Trophoblast cell (in vitro differentiated cells and primary cell): ENCODE measurements at regions not wholly inside any gene's neighbourhood (a gene's known extent, or its start where the extent isn't known, plus 50 kb on each side); places are given as distances from the start of the nearest gene placed in this dataset.
"Not testable (repeated sequence)": the region's sequence is repeated elsewhere in the genome, so short reads cannot be mapped to it uniquely, and the experiment has no call there.

Experiments used
- DNase-seq, 2 donors: peaks; one replicate each; pipeline ENCODE4 v3.0.0-alpha.2; 2016
- H2AFZ ChIP-seq: 2 replicates; pipeline ENCODE4 v1.6.1; 2013; ENCODE audit warnings: low read length, moderate library complexity, mild to moderate bottlenecking; ENCODE audit not compliant: insufficient read depth, poor library complexity
- H2AK5ac ChIP-seq: 2 replicates; pipeline ENCODE4 v1.6.1; 2013; ENCODE audit warnings: mild to moderate bottlenecking, low read length
- H2BK120ac ChIP-seq: 2 replicates; pipeline ENCODE4 v1.6.1; 2013; ENCODE audit warnings: low read length, mild to moderate bottlenecking, moderate library complexity; ENCODE audit not compliant: insufficient read depth, poor library complexity
- H2BK12ac ChIP-seq: 2 replicates; pipeline ENCODE4 v1.6.1; 2013; ENCODE audit warnings: mild to moderate bottlenecking, low read length, moderate library complexity
- H2BK5ac ChIP-seq: 2 replicates; pipeline ENCODE4 v1.6.1; 2013; ENCODE audit warnings: low read length, low read depth, moderate library complexity, mild to moderate bottlenecking; ENCODE audit not compliant: poor library complexity
- H3K14ac ChIP-seq: 2 replicates; pipeline ENCODE4 v1.6.1; 2013; ENCODE audit warnings: mild to moderate bottlenecking, low read length
- H3K18ac ChIP-seq: 2 replicates; pipeline ENCODE4 v1.6.1; 2013; ENCODE audit warnings: mild to moderate bottlenecking, low read length
- H3K23ac ChIP-seq: 2 replicates; pipeline ENCODE4 v1.6.1; 2013; ENCODE audit warnings: low read length
- H3K27ac ChIP-seq: 2 replicates; pipeline ENCODE4 v1.5.1; 2013; ENCODE audit warnings: low read depth, mild to moderate bottlenecking, inconsistent platforms, low read length, moderate library complexity
- H3K27me3 ChIP-seq: 2 replicates; pipeline ENCODE4 v1.6.1; 2013; ENCODE audit warnings: inconsistent platforms, mild to moderate bottlenecking, low read length, moderate library complexity; ENCODE audit not compliant: insufficient read depth
- H3K36me3 ChIP-seq, 2 experiments: 1 replicate in 1 of 2; 2 replicates in 1 of 2; pipeline ENCODE4 v1.6.1; 2013; ENCODE audit warnings: low read length in 2 of 2, mild to moderate bottlenecking in 2 of 2, moderate library complexity in 1 of 2; ENCODE audit not compliant: insufficient read depth in 2 of 2, control insufficient read depth in 1 of 2
- H3K4ac ChIP-seq: 2 replicates; pipeline ENCODE4 v1.6.1; 2013; ENCODE audit warnings: low read depth, mild to moderate bottlenecking, low read length, moderate library complexity
- H3K4me1 ChIP-seq, 2 experiments: 1 replicate in 1 of 2; 2 replicates in 1 of 2; pipeline ENCODE4 v1.6.1; 2013; ENCODE audit warnings: low read length in 2 of 2, mild to moderate bottlenecking in 2 of 2, moderate library complexity in 1 of 2; ENCODE audit not compliant: insufficient read depth in 2 of 2, control insufficient read depth in 1 of 2
- H3K4me2 ChIP-seq: 2 replicates; pipeline ENCODE4 v1.6.1; 2013; ENCODE audit warnings: inconsistent platforms, mild to moderate bottlenecking, low read length, moderate library complexity
- H3K4me3 ChIP-seq: 2 replicates; pipeline ENCODE4 v1.5.1; 2013; ENCODE audit warnings: mild to moderate bottlenecking, low read depth, low read length, inconsistent platforms
- H3K79me1 ChIP-seq: one replicate; pipeline ENCODE4 v1.6.1; 2013; ENCODE audit warnings: low read length
- H3K79me2 ChIP-seq: 2 replicates; pipeline ENCODE4 v1.6.1; 2013; ENCODE audit warnings: low read length, mild to moderate bottlenecking; ENCODE audit not compliant: control insufficient read depth, insufficient read depth, poor library complexity
- H3K9ac ChIP-seq: 2 replicates; pipeline ENCODE4 v1.6.1; 2013; ENCODE audit warnings: mild to moderate bottlenecking, low read length
- H3K9me3 ChIP-seq: 2 replicates; pipeline ENCODE4 v1.6.1; 2013; ENCODE audit warnings: low read depth, mild to moderate bottlenecking, control low read depth, inconsistent platforms, low read length; ENCODE audit not compliant: insufficient read depth
- H4K12ac ChIP-seq: 2 replicates; pipeline ENCODE4 v1.6.1; 2013; ENCODE audit warnings: low read depth, mild to moderate bottlenecking, low read length, moderate library complexity
- H4K8ac ChIP-seq: 2 replicates; pipeline ENCODE4 v1.6.1; 2013; ENCODE audit warnings: low read depth, mild to moderate bottlenecking, low read length, moderate library complexity
- H4K91ac ChIP-seq: one replicate; pipeline ENCODE4 v1.6.1; 2013; ENCODE audit warnings: low read depth, mild to moderate bottlenecking, low read length, moderate library complexity
- WGBS: extraction: QIAGEN DNeasy Blood & Tissue Kit; methylation state at CpG from one replicate; pipeline ENCODE4 v1.1.7; 2013; ENCODE audit warnings: missing lambda C conversion rate; ENCODE audit not compliant: insufficient read length, insufficient coverage; ENCODE audit errors: extremely low coverage; 5-methylcytosine and 5-hydroxymethylcytosine counted together

DNA sequence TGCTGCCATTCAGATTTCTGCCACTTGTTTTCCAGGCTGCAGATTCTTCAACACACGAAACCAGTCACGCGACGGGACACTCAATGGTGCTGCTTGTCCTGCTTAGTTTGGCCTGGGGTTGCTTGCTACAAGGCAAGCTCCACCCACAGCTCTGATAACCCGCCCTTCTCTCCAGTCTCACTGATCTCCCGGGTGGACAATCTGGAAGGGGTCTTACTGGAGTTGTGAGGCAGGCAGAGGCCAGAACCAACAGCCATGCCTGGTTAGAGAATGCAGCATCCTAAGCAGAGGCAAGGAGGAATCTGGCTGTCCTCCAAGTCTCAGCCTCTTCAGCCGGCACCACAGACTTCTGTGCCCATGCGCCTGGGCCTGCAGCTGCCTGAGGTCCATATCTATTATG lies 119.1 kb downstream of the KCNJ12 start:
- no peak overlapping the region for H3K14ac ChIP-seq

DNA sequence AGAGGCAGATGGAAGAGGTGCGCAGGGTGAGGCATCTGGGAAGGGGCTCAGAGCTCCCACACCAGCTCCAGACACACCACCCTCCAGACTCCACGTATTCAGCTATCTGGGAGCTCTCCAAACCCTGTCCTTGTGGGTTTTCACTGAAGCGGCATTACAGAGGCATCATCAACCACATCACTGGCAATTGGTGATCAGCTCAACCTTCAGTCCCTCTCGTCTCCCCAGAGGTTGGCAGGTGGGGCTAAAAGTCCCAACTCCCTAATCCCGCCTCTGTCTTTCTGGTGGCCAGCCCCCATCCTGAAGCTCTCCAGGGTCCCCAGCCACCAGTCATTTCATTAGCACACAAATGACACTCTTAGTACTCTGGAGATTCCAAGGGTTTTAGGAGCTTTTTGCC lies 123.9 kb downstream of the KCNJ12 start:
- Histone ChIP-seq H2AK5ac (no peak overlapping the region), H3K27me3 (no peaks in the 10 kb centered on the region), H3K9me3 (no peaks in the 10 kb centered on the region), H3K79me2 (no peaks in the 10 kb centered on the region), H3K36me3 (no peaks in the 10 kb centered on the region), H3K14ac (no peak overlapping the region), H2BK120ac (no peak overlapping the region), H3K27ac (no peak overlapping the region), H4K91ac (no peak overlapping the region), H2AFZ (no peak overlapping the region), H3K4ac (no peak overlapping the region), H3K79me1 (no peaks in the 10 kb centered on the region), H2BK12ac (no peak overlapping the region), H4K8ac (no peak overlapping the region), H3K4me2 (no peak overlapping the region), H2BK5ac (no peak overlapping the region), H4K12ac (no peak overlapping the region), H3K4me1 (no peaks in the 10 kb centered on the region), H3K9ac (no peak overlapping the region), H3K18ac (no peak overlapping the region), H3K23ac (no peak overlapping the region), H3K4me3 (no peak overlapping the region)
- WGBS, result no CpG with 5 or more reads among the region's 5 CpGs
- no peak for DNase-seq

More for the DNA sequence above, 119.1 kb downstream of the KCNJ12 start:
- Histone ChIP-seq H3K9me3 (no peaks in the 10 kb centered on the region), H3K18ac (no peak overlapping the region), H2BK5ac (no peak overlapping the region), H3K4me2 (no peak overlapping the region), H3K79me2 (no peaks in the 10 kb centered on the region), H4K8ac (no peak overlapping the region), H4K12ac (no peak overlapping the region), H3K4ac (no peak overlapping the region), H4K91ac (no peak overlapping the region), H2AK5ac (no peak overlapping the region), H3K79me1 (no peaks in the 10 kb centered on the region), H2AFZ (no peak overlapping the region), H3K27ac (no peak overlapping the region), H2BK120ac (no peak overlapping the region), H3K23ac (no peak overlapping the region), H3K9ac (no peak overlapping the region), H3K4me1 (no peaks in the 10 kb centered on the region), H3K4me3 (no peak overlapping the region), H3K27me3 (no peaks in the 10 kb centered on the region), H2BK12ac (no peak overlapping the region), H3K36me3 (no peaks in the 10 kb centered on the region)
- DNase-seq, result no peak
- no CpG with 5 or more reads among the region's 8 CpGs for WGBS

DNA sequence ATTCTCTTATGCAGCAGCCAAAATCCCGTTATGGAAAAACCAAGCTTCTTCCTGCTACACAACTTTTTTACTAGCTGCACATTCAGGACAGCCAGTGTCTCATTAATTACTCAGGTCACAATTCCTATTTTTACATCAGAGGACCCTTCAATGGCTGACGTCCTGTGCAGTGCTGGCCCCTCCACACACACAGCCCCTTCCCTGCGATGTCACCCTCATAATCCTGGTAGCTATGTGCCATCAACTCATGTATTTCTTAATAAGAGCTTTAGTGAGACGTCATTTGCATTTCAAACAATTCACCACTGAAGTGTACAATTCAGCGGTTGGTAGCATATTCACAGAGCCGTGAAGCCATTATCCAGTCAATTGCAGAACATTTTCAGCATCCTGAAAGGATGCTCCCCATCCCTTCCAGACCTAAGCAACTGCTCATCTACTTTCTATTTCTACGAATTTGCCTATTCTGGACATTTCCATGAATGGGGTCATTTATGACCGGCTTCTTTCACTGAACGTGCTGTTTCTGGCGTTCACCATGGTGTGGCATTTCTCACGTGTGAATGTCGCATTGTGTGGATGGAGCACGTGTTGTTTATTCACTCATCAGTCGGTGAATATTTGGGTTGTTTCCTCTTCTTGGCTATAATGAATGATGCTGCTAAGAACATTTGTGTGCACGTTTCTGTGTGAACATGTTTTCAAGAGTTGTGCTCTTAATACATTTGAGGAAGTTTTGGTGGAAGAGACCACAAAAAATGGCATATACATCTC lies 126.0 kb downstream of the KCNJ12 start:
- not testable (repeated sequence) for H3K18ac ChIP-seq, H2AFZ ChIP-seq, H3K4me1 ChIP-seq, H3K23ac ChIP-seq, DNase-seq, H3K27ac ChIP-seq, H4K91ac ChIP-seq, H3K4me3 ChIP-seq, H2BK5ac ChIP-seq, H3K4ac ChIP-seq, H4K8ac ChIP-seq, H2BK120ac ChIP-seq, H3K27me3 ChIP-seq, H4K12ac ChIP-seq, H3K9me3 ChIP-seq, H2BK12ac ChIP-seq, H3K9ac ChIP-seq, H3K4me2 ChIP-seq, H3K79me1 ChIP-seq, H2AK5ac ChIP-seq, H3K14ac ChIP-seq, H3K36me3 ChIP-seq, H3K79me2 ChIP-seq
- no CpG with 5 or more reads among the region's 15 CpGs for WGBS

DNA sequence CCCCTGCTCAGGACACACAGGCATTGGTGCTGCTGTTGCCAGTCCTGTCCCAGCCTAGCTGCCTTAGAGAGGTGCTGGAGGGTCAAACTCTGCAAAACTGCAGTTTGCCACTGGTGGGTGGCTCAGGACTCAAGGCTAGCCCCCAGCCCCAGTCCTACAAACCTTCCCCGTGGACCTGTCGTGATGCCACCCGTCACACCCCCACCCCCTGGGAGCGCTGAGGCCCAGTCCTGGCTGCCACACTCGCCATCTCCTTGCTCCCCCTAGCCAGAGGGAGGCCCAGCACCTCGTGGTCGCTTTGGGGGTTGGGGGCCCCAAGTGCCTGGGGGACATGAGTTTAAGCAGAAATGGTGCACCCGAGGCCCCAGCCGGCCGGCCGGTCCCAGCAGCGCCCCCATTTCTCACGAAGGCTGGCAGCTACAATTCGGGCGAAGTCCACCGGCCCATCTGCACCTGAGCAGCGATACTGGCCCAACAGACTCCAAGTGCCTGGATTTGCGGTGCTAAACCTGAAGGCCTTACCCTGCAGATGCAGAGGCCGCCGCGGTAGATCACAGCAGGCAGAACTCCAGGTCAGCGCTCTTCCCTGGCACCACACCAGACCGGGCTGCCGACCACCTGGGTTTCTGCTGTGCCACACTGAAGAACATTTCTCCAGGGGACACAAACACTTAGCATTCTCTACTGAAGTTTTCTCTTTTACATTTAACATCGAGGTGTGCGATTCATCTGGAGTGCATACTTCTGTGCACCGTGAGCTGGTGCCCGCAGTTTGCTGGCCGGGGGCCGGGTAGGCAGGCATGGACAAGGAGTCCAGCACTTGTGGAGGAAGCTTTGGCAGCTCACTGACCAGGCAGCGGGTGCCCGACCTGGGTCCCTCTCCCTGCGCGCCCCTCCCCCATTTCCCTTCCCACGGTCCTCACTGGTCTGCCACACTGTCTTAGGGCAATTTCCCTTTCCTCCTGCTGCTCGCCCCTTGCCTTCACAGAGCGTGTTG lies 130.0 kb downstream of the KCNJ12 start:
- DNase-seq, result no peak
- WGBS, result no CpG with 5 or more reads among the region's 37 CpGs
- no peak overlapping the region for H2AFZ ChIP-seq

More for the DNA sequence above, 130.0 kb downstream of the KCNJ12 start:
- Histone ChIP-seq H3K27ac (no peak overlapping the region), H3K18ac (no peak overlapping the region), H3K14ac (no peak overlapping the region), H3K4me2 (no peak overlapping the region), H3K79me2 (no peaks in the 10 kb centered on the region), H3K4ac (no peak overlapping the region), H3K36me3 (no peaks in the 10 kb centered on the region), H4K8ac (no peak overlapping the region), H2AK5ac (no peak overlapping the region), H3K23ac (no peak overlapping the region), H3K4me3 (no peak overlapping the region), H3K9me3 (peaks cover 2% of the 10 kb centered on the region), H3K27me3 (no peaks in the 10 kb centered on the region), H4K91ac (no peak overlapping the region), H3K9ac (no peak overlapping the region), H2BK120ac (no peak overlapping the region), H3K4me1 (no peaks in the 10 kb centered on the region), H3K79me1 (no peaks in the 10 kb centered on the region), H2BK5ac (no peak overlapping the region), H2BK12ac (no peak overlapping the region), H4K12ac (no peak overlapping the region)
